ENCODE measurements at regions not wholly inside any gene's neighbourhood (a gene's known extent, or its start where the extent isn't known, plus 50 kb on each side); places are given as distances from the start of the nearest gene placed in this dataset.

DNA sequence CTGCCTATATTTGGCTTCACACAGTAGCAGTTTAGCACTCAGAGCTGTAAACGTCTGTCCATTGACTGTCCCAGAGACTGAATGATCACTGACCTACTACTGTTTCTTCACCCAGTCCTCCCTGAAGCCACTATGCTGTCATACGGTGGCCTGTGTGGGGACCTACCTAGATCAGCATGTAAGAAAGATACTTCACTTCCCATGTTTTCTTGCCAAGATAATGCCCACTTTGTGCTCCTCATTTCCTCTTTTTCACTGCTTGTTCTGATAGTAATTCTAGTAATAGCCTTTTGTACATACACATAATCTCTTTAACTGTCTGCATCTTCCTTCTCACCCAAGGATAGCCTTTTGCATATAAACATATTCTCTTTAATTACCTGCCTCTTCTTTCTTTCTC, 109.9 kb upstream of the TIAM2 start:
- no peak for ATAC-seq
- intact Hi-C loops (cut with DNase I, micrococcal nuclease): no loop called here
- DNase-seq: no peak

DNA sequence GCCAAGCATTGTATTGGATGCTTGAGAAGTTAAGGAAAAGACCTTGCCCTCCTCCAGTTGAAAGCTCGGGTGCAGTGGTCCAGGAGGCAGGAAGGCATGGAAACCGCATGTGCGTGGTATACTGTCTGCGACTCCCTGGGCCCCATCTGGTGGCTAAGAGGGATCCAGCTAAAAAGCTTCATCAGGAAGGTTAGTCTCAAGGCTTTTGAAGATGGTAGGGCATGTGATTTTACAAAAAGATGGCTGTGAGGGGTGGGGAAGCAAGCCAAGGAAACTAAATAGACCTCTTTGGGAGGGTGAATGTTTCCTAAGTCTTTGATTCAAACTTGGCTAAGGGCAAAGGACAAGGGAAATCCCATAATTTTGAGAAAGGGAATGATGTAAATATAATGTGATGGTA, 109.1 kb upstream of the TIAM2 start:
- Histone ChIP-seq H3K4me1 (ENCODE audit: low read depth) (no peaks in the 10 kb centered on the region), H3K4me3 (no peak overlapping the region), H3K36me3 (ENCODE audit: low read depth) (no peaks in the 10 kb centered on the region), H3K9me3 (no peaks in the 10 kb centered on the region)
- ATAC-seq (no peak), DNase-seq (no peak)
- intact Hi-C loops (cut with DNase I, micrococcal nuclease): no loop called here
- TF ChIP-seq CTCF (IDR thresholded peaks at IDR 0.05): no peak

More for the DNA sequence above, 109.9 kb upstream of the TIAM2 start:
- TF ChIP-seq CTCF (IDR thresholded peaks at IDR 0.05): no peak
- H3K36me3 ChIP-seq (ENCODE audit: low read depth): no peaks in the 10 kb centered on the region
- H3K4me1 ChIP-seq (ENCODE audit: low read depth): no peaks in the 10 kb centered on the region
- H3K4me3 ChIP-seq: no peak overlapping the region
- no peaks in the 10 kb centered on the region for H3K9me3 ChIP-seq

- DNase-seq (no peak), ATAC-seq (no peak)
- TF ChIP-seq CTCF (IDR thresholded peaks at IDR 0.05): no peak
- Histone ChIP-seq H3K9me3 (no peaks in the 10 kb centered on the region), H3K36me3 (ENCODE audit: low read depth) (no peaks in the 10 kb centered on the region), H3K4me1 (ENCODE audit: low read depth) (no peaks in the 10 kb centered on the region), H3K4me3 (no peak overlapping the region)
- intact Hi-C loops (cut with DNase I, micrococcal nuclease): no loop called here
These were observed 108.6 kb upstream of the TIAM2 start for GRCh38 chr6:154886471-154886870.

GRCh38 chr6:154887051-154887450, 108.1 kb upstream of the TIAM2 start:
- H3K9me3 ChIP-seq: no peaks in the 10 kb centered on the region
- H3K36me3 ChIP-seq (ENCODE audit: low read depth): no peaks in the 10 kb centered on the region
- H3K4me1 ChIP-seq (ENCODE audit: low read depth): no peaks in the 10 kb centered on the region
- no peak overlapping the region for H3K4me3 ChIP-seq
- ATAC-seq (no peak), DNase-seq (no peak)
- TF ChIP-seq CTCF (IDR thresholded peaks at IDR 0.05): no peak
- intact Hi-C loops (cut with DNase I, micrococcal nuclease): no loop called here

DNA sequence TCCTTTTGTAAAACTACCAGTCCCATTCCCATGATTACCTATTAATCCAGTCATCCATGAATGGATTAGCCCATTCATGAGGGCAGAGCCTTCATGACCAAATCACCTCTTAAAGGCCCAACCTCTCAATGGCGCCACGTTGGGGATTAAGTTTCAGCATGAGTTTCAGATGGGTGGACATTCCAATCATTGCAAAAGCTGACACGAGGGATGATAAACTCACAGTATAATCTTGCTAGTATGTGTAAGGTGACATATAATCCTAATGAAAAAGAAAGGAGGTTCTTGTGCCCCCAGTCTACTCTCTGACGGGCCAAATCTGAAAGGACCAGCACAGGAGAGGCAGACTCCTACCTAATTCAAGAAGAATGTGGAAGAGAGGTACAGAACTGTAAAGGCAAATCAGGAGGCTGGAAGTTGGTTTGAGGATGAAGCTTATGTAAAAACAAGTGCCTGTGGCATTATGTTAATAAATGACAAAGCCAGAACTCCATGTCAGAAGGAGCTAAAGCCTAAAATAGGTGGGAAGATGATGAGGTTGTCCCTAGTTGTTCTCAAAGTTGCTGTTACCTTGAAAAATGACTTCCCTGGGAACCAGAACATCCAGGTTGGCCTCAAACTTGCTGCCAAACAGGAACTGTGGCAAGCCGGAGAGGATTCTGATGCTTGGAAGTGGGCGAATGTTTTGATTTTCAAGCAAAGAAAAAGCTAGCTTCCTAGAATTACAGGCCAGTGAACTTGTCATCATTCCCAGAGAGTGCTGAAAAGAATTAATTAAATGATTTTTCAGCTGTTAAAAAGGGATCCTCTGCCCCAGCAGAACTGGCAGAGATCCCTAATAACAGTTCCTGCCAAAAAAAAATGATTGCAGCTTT, 106.5 kb upstream of the TIAM2 start:
- H3K9me3 ChIP-seq: no peaks in the 10 kb centered on the region
- H3K36me3 ChIP-seq (ENCODE audit: low read depth): no peaks in the 10 kb centered on the region
- H3K4me1 ChIP-seq (ENCODE audit: low read depth): no peaks in the 10 kb centered on the region
- intact Hi-C loops (cut with DNase I, micrococcal nuclease): no loop called here
- no peak overlapping the region for H3K4me3 ChIP-seq
- no peak for TF ChIP-seq CTCF (IDR thresholded peaks at IDR 0.05)
- ATAC-seq (no peak), DNase-seq (no peak)

All from mucosa of descending colon (tissue), 3 donors.